HG02571 (cell line): ENCODE measurements at regions not wholly inside any gene's neighbourhood (a gene's known extent, or its start where the extent isn't known, plus 50 kb on each side); places are given as distances from the start of the nearest gene placed in this dataset.
"Not testable (repeated sequence)": the region's sequence is repeated elsewhere in the genome, so short reads cannot be mapped to it uniquely, and the experiment has no call there.

Source experiments
- ATAC-seq: cut with Tn5 transposase; IDR thresholded peaks from one replicate; pipeline ENCODE4 v1.9.1; 2021; ENCODE audit warnings: mild to moderate bottlenecking, moderate library complexity; ENCODE audit not compliant: unreplicated experiment

DNA sequence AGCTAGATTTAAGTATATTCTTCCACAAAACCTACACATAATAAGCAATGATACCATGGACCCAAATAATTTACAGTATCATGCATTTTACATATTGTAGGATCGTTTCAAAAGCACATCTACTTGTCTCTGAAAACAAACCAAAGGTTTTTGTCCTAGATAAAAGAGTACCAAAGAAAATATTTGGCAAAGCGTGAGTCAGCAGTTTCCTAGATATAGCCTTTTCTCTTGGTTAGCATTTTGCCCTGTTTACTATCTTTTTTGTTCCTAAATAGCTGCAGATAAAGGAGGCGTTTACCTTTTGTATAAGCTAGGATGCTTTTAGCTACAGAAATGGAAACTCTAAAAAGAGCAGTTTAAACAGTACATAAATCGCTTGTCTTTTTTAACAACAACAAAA, 305.8 kb upstream of the GULP1 start:
- no peak for ATAC-seq

DNA sequence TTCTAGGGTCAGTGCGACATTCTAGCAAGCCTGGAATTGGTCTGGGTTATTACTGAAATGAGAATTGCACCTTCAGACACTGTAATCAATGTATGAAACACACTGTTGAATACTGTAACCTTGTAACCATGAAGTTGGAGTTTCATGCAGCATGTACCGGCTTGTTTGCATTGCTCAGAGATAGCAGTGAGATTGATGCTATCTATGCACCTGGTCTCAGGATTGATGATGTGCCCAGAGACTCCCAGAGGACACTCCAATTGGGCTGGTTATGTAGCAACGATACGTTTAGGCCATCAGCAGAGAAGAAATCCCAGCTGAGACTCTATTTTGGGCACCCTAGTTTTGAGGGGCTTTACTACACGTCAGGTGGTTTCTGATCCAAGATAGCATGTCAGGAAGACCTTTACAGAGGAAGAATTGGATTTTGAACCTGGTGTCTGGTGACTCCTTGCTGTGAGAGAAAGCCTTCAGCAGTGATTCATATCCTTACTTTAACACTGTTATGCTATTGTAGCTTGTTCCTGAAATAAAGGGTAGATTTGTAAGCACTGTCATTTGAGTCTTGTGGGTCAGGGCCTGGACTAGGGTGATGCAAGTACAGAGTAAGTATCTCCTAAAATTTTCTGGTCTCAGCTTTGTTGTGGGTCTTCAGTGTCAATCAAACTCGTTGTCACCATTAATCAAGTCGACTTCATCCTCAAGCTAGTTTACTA, 305.1 kb upstream of the GULP1 start:
- no peak for ATAC-seq

DNA sequence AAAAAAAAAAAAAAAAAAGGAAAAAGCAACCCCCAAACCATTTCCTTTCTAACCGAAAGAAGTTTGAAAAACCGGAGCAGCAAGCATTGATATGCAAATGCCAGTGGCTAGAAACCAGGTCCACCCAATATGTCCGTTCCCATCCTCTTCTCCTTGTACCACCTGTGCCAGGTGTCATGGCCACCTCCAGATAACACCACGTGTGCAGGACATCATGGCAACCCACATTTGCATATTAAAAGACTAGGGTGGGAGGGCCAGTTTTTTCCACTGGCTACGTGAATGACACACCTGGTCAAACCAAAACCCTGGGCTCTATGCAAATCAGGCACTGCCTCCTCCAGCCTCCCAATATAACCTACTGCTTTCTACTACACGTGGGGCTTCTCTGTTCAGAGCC, 303.3 kb upstream of the GULP1 start:
- ATAC-seq = no peak

- no peak for ATAC-seq
Measured at GRCh38 chr2:187989925-187990623, 301.6 kb upstream of the GULP1 start.

GRCh38 chr2:187991389-187991788, 300.3 kb upstream of the GULP1 start:
- no peak for ATAC-seq

- no peak for ATAC-seq
Measured at GRCh38 chr2:187994464-187995331, 297.0 kb upstream of the GULP1 start.

DNA sequence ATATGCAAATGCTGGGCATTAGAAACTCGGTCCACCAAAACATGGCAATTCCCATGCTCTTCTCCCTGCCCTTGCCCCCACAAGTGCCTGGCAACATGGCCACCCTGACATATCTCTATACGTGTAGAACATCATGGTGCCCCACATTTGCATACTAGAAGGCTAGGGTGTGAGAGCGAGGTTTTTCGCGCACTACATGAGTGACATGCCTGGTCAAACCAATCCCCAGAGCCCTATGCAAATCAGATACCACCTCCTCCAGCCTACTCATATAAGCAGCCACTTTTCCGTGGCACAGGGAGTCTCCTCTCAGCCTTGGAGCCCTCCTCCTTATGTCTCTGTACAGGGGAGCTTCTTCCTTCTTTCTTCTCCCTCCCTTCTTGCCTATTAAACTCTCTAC, 296.1 kb upstream of the GULP1 start:
- no peak for ATAC-seq

DNA sequence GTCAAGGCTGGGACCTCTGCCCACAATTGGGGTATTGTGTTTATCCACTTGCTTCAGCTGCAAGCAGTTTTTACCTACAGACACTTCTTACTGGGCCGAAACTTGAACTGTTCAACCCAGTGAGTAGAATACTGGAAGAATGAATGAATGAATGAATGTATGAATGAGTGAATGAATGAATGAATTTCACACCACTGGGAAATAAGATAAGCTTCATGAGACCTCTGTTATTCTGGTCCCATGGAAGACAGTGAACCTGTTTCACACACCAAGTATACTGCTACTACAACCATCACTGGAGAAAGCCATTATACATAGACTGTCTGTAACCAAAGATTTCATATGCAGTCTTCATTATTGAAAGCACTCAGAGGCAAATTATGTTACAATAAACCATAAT, 295.0 kb upstream of the GULP1 start:
- ATAC-seq = no peak

GRCh38 chr2:188000189-188000588, 291.5 kb upstream of the GULP1 start:
- ATAC-seq = no peak

- ATAC-seq = no peak
Measured at GRCh38 chr2:188003800-188004199, 287.9 kb upstream of the GULP1 start.

DNA sequence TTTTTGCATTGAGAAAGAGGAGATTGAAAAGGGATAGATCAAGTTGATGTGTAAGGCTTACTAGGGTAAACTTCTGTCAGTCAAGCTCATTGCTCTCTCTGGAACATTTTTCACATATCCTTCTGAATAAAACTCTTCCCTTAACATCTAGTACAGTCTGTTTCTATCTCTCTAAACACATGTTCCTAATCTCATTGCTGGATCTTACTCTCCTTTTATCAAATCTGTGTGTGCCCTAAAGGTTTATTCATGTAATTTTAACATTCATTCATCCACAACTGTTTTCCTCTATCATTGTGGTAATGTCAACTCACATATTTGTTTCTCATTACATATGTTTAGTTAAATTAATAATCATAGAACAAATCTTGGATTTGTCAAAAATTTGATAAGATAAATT, 277.9 kb upstream of the GULP1 start:
- ATAC-seq = no peak

- ATAC-seq = no peak
Measured at GRCh38 chr2:188016917-188017316, 274.8 kb upstream of the GULP1 start.

- ATAC-seq = no peak
Measured at GRCh38 chr2:188022389-188022788, 269.3 kb upstream of the GULP1 start.

GRCh38 chr2:188023035-188023434, 268.6 kb upstream of the GULP1 start:
- no peak for ATAC-seq

DNA sequence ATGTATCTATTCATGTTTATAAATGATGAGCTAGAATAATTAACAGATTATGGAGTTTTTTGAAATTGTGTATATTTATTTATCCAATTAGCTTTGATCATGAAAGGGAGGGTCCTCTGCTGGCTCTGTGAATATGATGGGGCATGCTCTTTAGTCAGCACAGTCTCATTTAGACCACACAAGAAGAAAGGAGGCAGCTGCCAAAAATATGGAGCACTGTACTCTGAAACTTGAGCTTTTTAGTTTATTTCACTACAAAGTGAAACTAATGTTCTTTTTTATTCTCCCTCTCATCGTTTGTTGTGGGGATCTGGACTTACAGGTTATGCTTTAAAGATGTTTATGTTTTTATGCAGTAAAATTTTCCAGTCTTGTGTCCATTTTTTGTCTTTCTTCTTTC, 266.9 kb upstream of the GULP1 start:
- ATAC-seq = no peak

- no peak for ATAC-seq
Measured at GRCh38 chr2:188028739-188029138, 262.9 kb upstream of the GULP1 start.

- no peak for ATAC-seq
Measured at GRCh38 chr2:188032306-188032705, 259.4 kb upstream of the GULP1 start.

- no peak for ATAC-seq
Measured at GRCh38 chr2:188032786-188033185, 258.9 kb upstream of the GULP1 start.

- not testable (repeated sequence) for ATAC-seq
Measured at GRCh38 chr2:188033240-188033639, 258.4 kb upstream of the GULP1 start.

DNA sequence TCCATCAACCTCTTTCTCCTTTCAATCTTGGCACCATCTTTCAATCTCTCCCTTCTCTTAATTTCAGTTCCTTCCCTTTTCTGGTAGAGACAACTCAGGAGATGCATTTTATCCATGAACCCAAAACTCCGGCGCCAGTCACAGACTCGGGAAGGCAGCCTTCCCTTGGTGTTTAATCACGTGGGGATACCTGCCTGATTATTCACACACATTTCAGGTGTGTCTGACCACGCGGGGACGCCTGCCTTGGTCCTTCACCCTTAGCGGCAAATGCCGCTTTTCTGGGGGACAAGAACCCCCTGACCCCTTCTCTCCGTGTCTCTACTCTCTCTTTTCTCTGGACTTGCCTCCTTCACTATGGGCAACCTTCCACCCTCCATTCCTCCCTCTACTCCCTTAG, 257.6 kb upstream of the GULP1 start:
- ATAC-seq = not testable (repeated sequence)

DNA sequence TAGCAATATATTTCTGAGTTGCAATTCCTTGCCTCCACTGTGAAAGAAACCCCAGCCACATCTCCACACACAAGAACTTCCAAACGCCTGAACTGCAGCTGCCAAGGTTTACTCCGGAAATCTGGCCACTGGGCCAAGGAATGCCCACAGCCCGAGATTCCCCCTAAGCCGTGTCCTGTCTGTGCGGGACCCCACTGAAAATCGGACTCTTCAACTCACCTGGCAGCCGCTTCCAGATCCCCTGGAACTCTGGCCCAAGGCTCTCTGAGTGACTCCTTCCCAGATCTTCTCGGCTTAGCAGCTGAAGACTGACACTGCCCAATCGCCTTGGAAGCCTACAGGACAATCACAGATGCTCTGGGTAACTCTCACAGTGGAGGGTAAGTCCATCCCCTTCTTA, 256.3 kb upstream of the GULP1 start:
- ATAC-seq = not testable (repeated sequence)

DNA sequence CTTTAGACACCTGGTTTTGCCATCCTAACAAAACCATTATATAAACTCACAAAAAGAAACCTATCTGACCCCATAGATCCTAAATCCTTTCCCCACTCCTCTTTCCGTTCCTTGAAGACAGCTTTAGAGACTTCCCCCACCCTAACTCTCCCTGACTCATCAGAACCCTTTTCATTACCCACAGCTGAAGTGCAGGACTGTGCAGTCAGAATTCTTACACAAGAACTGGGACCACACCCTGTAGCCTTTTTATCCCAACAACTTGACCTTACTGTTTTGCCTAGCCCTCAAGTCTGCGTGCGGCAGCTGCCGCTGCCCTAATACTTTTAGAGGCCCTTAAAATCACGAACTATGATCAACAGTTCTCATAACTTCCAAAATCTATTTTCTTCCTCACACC, 254.9 kb upstream of the GULP1 start:
- not testable (repeated sequence) for ATAC-seq
